ENCODE measurements at regions not wholly inside any gene's neighbourhood (a gene's known extent, or its start where the extent isn't known, plus 50 kb on each side); places are given as distances from the start of the nearest gene placed in this dataset.

DNA sequence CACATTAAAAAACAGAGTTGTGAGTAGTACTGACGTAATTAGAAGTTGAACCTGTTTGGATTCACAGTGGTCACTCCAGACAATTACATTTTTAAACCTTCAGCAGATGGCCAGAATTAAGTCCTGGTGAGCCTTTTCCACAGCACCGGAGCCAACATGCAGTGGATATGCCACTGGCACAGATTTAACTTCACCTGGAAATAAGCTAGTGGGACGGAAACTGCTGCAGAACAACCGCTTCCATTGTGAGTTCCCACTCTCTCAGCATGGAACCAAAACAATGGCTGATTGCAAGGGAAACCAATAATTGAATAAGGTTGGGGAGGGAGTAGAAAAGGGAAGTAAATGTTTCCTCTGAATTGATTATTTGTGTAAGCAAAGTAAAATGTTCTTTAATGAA, 515.1 kb downstream of the STK39 start:
- no peak for TF ChIP-seq POLR2A (IDR thresholded peaks at IDR 0.05)
- no peak for TF ChIP-seq CTCF (IDR thresholded peaks at IDR 0.05)
